Glomerular visceral epithelial cell (primary cell): ENCODE measurements at regions not wholly inside any gene's neighbourhood (a gene's known extent, or its start where the extent isn't known, plus 50 kb on each side); places are given as distances from the start of the nearest gene placed in this dataset.
"Not testable (repeated sequence)": the region's sequence is repeated elsewhere in the genome, so short reads cannot be mapped to it uniquely, and the experiment has no call there.

ENCODE experiments used
- DNase-seq: peaks from one replicate; pipeline ENCODE4 v3.0.0-alpha.2; 2016; ENCODE audit errors: extremely low spot score

GRCh38 chr14:84988357-84988756 lies 541.6 kb upstream of the FLRT2 start:
- DNase-seq: no peak

GRCh38 chr14:84991021-84991420 lies 538.9 kb upstream of the FLRT2 start:
- DNase-seq: no peak

DNA sequence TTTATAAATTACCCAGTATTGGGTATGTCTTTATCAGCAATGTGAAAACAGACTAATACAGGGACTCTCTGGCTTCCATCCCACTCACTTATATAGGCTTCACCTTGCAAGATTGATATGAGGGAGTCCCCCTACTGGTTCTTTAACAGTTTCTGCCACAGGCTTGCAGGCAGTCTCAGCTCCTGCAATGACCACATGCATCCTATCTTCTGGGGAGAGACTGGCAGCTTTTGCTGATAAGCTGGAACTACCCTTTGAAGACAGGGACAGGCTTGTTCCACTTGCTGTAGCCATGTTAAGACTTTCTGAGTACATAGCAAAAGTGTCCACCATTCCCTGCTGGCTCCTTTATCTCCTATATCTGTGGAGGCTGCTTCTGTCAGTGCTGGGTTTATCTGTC lies 531.7 kb upstream of the FLRT2 start:
- no peak for DNase-seq

DNA sequence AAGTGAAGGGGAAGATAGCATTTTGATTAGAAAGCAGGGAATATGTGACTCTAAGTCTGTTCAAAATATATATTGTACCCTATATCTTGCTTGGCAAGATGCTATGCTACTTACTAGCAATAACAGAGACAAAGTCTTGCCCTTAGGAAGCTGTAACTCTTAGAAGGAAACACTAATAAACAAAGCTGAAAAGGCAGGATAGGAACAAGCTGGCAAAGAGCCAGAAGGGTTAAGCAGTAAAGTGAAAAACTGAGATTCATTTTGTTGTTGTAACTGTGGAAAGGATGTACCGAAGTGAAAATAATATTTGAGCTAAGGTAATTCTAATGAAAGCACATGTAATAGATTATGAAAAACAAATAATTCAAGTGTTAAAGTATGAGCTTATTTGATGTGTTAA lies 527.1 kb upstream of the FLRT2 start:
- no peak for DNase-seq

DNA sequence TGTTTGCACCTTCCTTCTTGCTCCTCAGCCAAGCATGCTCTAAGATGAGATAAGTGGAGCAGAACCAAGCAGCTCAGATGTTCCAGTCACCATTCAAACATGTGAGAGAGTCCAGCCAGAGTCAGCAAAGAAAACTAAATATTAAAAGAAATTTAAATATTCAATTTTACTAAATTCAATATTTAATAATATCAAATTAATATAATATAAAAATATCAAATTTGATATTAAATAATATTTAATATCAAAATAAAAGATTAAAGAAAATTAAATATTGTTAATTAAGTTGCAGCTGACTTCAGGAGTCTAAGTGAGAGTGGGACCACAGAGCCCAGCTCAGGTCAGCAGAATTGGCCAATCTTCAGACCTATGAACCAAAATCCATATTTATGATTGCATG lies 526.1 kb upstream of the FLRT2 start:
- no peak for DNase-seq

DNA sequence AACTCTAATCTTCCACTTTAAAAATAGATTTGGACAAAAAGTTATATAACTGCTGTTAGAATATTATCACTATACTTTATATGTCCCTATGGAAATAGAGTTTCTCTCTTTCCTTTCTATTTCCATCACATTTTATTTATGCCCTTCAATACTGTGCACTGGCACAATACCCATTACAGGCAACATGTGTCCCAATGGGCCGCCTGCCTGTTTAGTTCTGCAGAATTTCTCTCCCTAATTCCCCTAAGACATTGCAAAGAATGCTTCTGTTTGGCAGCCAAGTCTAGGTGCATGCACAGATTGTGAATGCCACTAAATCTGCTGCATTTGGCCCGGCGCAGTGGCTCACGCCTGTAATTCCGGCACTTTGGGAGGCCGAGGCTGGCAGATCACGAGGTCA lies 520.4 kb upstream of the FLRT2 start:
- no peak for DNase-seq

- no peak for DNase-seq
Observed at GRCh38 chr14:85010186-85010585, 519.8 kb upstream of the FLRT2 start.

GRCh38 chr14:85016496-85016895 lies 513.4 kb upstream of the FLRT2 start:
- DNase-seq: no peak

GRCh38 chr14:85023866-85024265 lies 506.1 kb upstream of the FLRT2 start:
- DNase-seq: not testable (repeated sequence)

- no peak for DNase-seq
Observed at GRCh38 chr14:85024931-85025330, 505.0 kb upstream of the FLRT2 start.

DNA sequence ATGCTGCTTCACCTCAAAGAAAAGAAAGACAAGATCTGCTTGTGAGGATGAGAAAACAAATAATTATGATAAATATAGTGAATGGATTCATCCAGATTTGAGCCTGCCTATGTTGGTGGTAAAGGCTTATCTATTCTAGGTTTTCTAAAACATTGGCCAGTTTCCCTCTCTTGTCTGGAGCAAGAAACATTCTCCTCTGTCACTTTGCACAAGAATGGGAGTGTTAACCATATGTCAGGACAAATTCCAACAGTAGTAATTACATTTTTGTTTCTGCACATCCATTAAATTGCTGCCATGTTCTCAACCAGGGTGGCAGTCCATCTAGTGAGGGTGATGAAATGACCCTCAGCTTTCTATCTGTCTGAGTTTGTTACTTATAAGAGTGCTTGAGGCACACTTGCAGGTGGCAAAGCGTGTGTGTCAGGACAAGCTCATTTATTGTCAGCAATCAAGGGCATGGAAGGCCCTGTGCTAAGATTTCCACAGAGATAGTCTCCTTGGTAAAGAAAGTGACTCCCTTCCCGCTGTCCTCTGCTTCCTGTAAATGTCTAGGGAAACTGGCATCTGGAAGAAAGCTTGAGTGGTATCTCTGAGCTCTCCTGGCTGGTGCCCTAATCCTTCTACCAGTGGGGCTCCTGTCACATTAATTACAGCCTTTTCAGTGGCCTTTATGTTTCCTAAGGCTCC lies 502.1 kb upstream of the FLRT2 start:
- DNase-seq: no peak

- no peak for DNase-seq
Observed at GRCh38 chr14:85037411-85037810, 492.5 kb upstream of the FLRT2 start.

DNA sequence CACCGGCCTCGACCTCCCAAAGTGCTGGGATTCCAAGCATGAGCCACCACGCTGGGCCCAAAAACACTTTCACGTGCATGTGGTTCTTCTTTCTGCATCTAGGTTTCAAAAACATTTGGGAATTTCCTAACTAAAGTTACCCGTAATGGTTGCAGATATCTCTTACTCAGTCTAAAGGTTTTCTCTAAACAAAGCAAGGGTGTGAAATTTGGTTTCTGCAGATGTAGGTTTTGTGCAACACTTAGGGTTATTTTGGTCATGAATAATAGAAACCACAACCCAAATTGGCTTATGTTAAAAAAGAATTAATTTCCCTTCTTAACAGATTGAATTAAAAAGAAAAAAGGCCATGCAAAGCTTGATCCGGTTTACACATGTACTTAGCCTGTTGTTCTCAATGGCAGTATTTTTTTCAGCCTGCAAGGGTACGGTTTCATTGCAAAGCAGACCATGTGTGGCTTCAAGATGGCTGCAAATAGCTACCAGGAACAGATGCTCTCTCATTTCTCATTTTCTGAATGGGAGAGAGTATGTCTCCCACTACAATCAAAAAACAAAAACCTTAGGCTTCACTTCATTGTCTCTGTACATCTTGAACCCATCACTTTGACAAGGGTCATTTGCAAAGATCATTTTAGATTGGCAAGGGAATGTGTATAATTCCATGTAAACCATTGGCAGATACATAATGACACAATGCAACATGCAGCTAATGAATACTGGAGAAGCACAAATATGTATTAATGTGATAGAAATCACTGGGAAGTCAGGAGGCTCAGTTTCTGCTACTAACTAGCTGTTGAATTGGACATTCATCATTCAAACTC lies 491.2 kb upstream of the FLRT2 start:
- no peak for DNase-seq

DNA sequence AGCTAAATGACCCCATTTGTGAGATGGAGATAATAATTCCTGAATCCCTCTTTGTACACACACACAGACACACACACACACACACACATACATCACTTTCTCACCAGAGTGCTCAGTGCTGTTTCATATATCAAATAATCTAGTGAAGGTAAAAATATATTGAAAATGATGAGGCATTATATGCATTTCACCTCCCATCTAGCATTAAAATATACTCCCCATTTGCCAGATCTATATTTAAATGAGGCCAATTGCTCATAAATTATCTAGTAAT lies 490.7 kb upstream of the FLRT2 start:
- DNase-seq: no peak

DNA sequence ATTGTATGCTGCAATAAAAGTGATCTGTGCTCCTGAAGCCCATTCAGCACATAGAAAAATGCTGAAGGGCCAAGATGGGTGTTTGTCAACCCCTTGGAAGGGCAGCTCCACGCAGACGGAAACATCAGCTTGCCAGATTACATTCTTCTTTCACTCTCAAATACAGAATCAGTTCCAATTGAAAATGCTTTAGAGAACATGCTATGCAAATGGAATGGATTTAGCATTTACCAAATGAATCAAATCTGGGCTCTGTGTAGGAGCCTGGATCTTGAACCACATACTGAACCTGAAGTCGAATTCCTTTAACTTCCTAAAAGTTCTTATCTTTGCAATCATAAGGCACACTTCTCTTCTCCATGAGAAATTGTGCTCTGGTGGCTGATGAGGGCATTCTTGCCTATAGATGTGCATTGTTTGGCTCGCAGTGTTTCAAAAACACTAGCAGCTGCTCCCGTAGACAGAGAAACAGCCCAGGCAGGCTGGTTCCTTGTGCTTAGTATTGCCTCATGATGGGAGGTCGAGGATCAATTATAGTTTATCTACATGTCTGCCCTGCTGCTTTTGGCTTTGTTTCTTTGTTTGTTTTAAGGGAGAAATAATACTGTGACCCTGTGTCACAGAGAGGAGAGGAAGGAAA lies 489.8 kb upstream of the FLRT2 start:
- no peak for DNase-seq

- DNase-seq: no peak
Observed at GRCh38 chr14:85041618-85042017, 488.3 kb upstream of the FLRT2 start.

GRCh38 chr14:85042301-85042700 lies 487.6 kb upstream of the FLRT2 start:
- DNase-seq: no peak

DNA sequence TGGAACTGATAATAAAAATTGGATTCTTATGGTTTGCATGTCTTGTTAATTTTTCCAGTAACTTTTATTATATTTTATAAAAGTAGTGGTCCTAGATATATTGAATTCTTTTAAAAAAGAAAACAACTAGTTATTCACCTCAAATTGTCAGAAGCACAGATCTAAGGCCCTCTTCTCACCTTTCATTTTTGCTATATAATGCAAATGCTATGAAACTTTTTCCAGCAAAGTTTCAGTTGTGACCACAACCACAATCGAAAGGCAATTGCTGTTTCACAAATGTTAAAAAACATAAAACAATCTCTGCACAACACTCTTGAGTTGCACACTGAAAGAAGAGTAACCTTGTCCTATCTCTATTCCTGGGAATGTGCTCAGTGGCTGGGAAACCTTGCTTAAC lies 479.8 kb upstream of the FLRT2 start:
- no peak for DNase-seq

DNA sequence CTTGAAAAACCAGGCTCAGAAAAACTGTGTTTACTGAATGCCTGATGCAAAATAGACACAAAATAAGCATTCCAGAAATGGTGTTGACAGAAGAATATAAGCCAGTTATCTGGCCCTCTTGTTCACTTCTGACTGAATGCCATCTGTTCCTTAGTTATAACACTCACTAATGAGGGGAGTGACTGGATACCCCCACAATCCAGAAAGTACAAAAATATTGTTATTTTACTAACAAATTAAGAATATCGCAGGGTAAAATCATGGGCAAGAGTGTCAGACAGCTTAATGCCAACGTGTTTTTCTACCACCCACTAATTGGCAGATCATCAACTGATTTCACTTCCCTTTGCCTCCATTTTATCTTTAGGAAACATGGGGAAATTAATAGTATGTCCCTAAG lies 477.3 kb upstream of the FLRT2 start:
- DNase-seq: no peak

GRCh38 chr14:85054178-85054577 lies 475.8 kb upstream of the FLRT2 start:
- DNase-seq: no peak

DNA sequence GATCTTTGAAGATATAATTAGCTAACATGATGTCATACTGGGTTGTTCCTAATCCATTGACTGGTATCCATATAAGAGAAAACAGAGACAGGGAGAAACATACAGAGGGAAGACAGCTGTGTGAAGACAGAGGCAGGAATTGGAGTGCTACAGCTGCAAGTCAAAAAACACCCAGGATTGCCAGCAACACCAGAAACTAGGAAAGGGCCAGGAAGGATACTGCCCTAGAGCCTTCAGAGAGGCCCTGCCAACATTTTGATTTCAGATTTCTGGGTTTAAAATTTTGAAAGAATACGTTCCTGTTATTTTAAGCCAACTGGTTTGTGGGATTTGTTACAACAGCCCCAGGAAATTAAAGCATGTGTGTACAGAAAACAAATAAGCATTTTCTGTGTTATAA lies 473.7 kb upstream of the FLRT2 start:
- no peak for DNase-seq

DNA sequence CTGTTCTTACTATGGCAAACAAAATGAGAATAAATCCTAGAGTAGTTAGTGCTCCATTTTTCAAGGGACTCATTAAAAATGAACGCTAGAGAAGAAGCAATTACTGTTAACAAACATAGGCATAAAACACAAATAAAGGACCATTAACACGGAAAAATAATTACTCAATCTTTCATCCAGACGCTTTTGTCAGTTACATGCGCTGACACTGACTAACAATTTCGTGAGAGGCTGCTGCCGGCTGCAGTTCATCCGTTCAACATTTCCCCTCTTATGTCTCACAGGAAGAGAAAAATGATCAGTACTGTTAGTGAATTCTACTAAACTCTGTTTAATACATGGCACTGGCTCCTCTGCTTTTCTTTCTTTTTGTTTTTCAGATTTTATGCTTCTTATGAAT lies 472.7 kb upstream of the FLRT2 start:
- DNase-seq: no peak

DNA sequence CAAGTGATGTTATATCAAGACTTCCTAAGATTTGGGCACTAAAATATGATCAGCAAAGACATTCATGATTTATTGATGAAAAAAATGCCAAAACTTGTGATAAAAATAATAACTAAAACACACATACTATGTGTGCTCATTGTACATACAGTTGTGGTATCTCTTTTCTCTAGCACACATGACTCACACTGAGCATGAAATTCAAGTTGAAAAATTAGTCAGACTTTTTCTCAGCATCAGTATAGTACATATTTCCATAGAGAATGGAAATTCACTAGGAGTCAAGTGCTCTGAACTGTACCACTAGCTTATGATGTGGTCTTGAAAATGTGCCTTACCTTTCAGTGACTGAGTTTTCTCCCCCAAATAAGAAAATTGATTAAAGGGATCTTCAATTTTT lies 471.8 kb upstream of the FLRT2 start:
- no peak for DNase-seq
